GM19239 (cell line): ENCODE measurements at regions not wholly inside any gene's neighbourhood (a gene's known extent, or its start where the extent isn't known, plus 50 kb on each side); places are given as distances from the start of the nearest gene placed in this dataset.
"Not testable (repeated sequence)": the region's sequence is repeated elsewhere in the genome, so short reads cannot be mapped to it uniquely, and the experiment has no call there.

Source experiments
- DNase-seq: peaks from one replicate; pipeline ENCODE4 v3.0.0; 2011; ENCODE audit warnings: low spot score; ENCODE audit not compliant: insufficient read length
- FAIRE-seq: peaks from 2 replicates; lab custom pipeline; 2011; peaks lifted over from hg19 to GRCh38; lab: Jason Lieb, UNC

- DNase-seq (no peak), FAIRE-seq (no peak)
These were observed 104.4 kb upstream of the ZBTB20 start for GRCh38 chr3:115251509-115251908.

GRCh38 chr3:115252679-115253078, 105.6 kb upstream of the ZBTB20 start:
- DNase-seq, result no peak
- no peak for FAIRE-seq

- FAIRE-seq (no peak), DNase-seq (no peak)
These were observed 107.6 kb upstream of the ZBTB20 start for GRCh38 chr3:115254492-115255196.

- FAIRE-seq (no peak), DNase-seq (no peak)
These were observed 108.1 kb upstream of the ZBTB20 start for GRCh38 chr3:115255197-115255585.

GRCh38 chr3:115270849-115271248, 123.8 kb upstream of the ZBTB20 start:
- DNase-seq (no peak), FAIRE-seq (no peak)

GRCh38 chr3:115272036-115272824, 125.1 kb upstream of the ZBTB20 start:
- DNase-seq (no peak), FAIRE-seq (no peak)

GRCh38 chr3:115275896-115276295, 128.8 kb upstream of the ZBTB20 start:
- DNase-seq, result no peak

GRCh38 chr3:115279939-115280338, 132.9 kb upstream of the ZBTB20 start:
- FAIRE-seq, result no peak
- no peak for DNase-seq

More at GRCh38 chr3:115275896-115276295, 128.8 kb upstream of the ZBTB20 start:
- no peak for FAIRE-seq

- DNase-seq (no peak), FAIRE-seq (no peak)
These were observed 133.4 kb upstream of the ZBTB20 start for GRCh38 chr3:115280506-115280905.

- DNase-seq (no peak), FAIRE-seq (no peak)
These were observed 134.9 kb upstream of the ZBTB20 start for GRCh38 chr3:115281697-115282675.

GRCh38 chr3:115284980-115285379, 137.9 kb upstream of the ZBTB20 start:
- DNase-seq (no peak), FAIRE-seq (no peak)

- DNase-seq (no peak), FAIRE-seq (no peak)
These were observed 139.6 kb upstream of the ZBTB20 start for GRCh38 chr3:115286529-115287197.

GRCh38 chr3:115287198-115287597, 140.1 kb upstream of the ZBTB20 start:
- FAIRE-seq (no peak), DNase-seq (no peak)

GRCh38 chr3:115292131-115292530, 145.0 kb upstream of the ZBTB20 start:
- DNase-seq (no peak), FAIRE-seq (no peak)

- no peak for FAIRE-seq
- no peak for DNase-seq
These were observed 145.6 kb upstream of the ZBTB20 start for GRCh38 chr3:115292677-115293165.

- DNase-seq, result no peak
- FAIRE-seq, result no peak
These were observed 146.2 kb upstream of the ZBTB20 start for GRCh38 chr3:115293321-115293720.

- DNase-seq, result no peak
- no peak for FAIRE-seq
These were observed 154.3 kb upstream of the ZBTB20 start for GRCh38 chr3:115301364-115301860.

GRCh38 chr3:115317953-115318352, 170.9 kb upstream of the ZBTB20 start:
- not testable (repeated sequence) for DNase-seq

GRCh38 chr3:115321400-115321805, 174.3 kb upstream of the ZBTB20 start:
- FAIRE-seq (no peak), DNase-seq (no peak)

More at GRCh38 chr3:115317953-115318352, 170.9 kb upstream of the ZBTB20 start:
- not testable (repeated sequence) for FAIRE-seq
